DOHH2 (cell line): ENCODE measurements at regions not wholly inside any gene's neighbourhood (a gene's known extent, or its start where the extent isn't known, plus 50 kb on each side); places are given as distances from the start of the nearest gene placed in this dataset.

Experiments
- H3F3A ChIP-seq: fragments of 200-600 bp; sonication (generic), shearing (Covaris generic); 2 replicates; pipeline ENCODE4 v1.6.0; 2016; ENCODE audit warnings: antibody characterized with exemption, mild to moderate bottlenecking; ENCODE audit not compliant: control insufficient read depth, insufficient read depth
- H3K27ac ChIP-seq: fragments of 200-600 bp; sonication (generic); 2 replicates; pipeline ENCODE4 v1.5.1; 2014; ENCODE audit warnings: low read depth, mild to moderate bottlenecking, low read length, moderate library complexity
- H3K27me3 ChIP-seq: fragments of 200-600 bp; sonication (generic); 2 replicates; pipeline ENCODE4 v1.6.1; 2014; ENCODE audit warnings: mild to moderate bottlenecking, low read length, mixed read lengths; ENCODE audit not compliant: control insufficient read depth
- H3K36me3 ChIP-seq: fragments of 200-600 bp; sonication (generic); 2 replicates; pipeline ENCODE4 v1.6.1; 2014; ENCODE audit warnings: mild to moderate bottlenecking, low read length, moderate library complexity, mixed read lengths; ENCODE audit not compliant: control insufficient read depth
- H3K4me1 ChIP-seq: fragments of 200-600 bp; sonication (generic); 2 replicates; pipeline ENCODE4 v1.6.1; 2014; ENCODE audit warnings: mild to moderate bottlenecking, low read length, mixed read lengths; ENCODE audit not compliant: control insufficient read depth
- H3K4me2 ChIP-seq: fragments of 200-600 bp; sonication (generic); 2 replicates; pipeline ENCODE4 v1.6.0; 2014; ENCODE audit warnings: mild to moderate bottlenecking, low read length, moderate library complexity
- H3K4me3 ChIP-seq: fragments of 200-600 bp; sonication (generic); 2 replicates; pipeline ENCODE4 v1.5.1; 2014; ENCODE audit warnings: mild to moderate bottlenecking, low read length, mixed read lengths
- H3K79me2 ChIP-seq: fragments of 200-600 bp; sonication (generic); 2 replicates; pipeline ENCODE4 v1.6.1; 2014; ENCODE audit warnings: mild to moderate bottlenecking, low read length, mixed read lengths; ENCODE audit not compliant: control insufficient read depth
- H3K9me2 ChIP-seq: fragments of 200-600 bp; sonication (generic); replicated peaks from 2 replicates; pipeline ENCODE4 v1.6.1; 2014; ENCODE audit warnings: mild to moderate bottlenecking, low read length, mixed read lengths; ENCODE audit not compliant: control insufficient read depth
- H3K9me3 ChIP-seq: fragments of 200-600 bp; sonication (generic); 2 replicates; pipeline ENCODE4 v1.6.1; 2014; ENCODE audit warnings: antibody characterized with exemption, low read length, mixed read lengths; ENCODE audit not compliant: control insufficient read depth, insufficient read depth
- H4K20me1 ChIP-seq: fragments of 200-600 bp; sonication (generic); 2 replicates; pipeline ENCODE4 v1.6.0; 2014; ENCODE audit warnings: low read depth, mild to moderate bottlenecking, antibody characterized with exemption, low read length, moderate library complexity; ENCODE audit not compliant: control insufficient read depth, insufficient read depth
- CTCF ChIP-seq: fragments of 200-600 bp; sonication (generic); IDR thresholded peaks from one replicate; pipeline ENCODE4 v1.5.1; 2014; ENCODE audit warnings: antibody characterized with exemption, mild to moderate bottlenecking, low read depth, low read length; ENCODE audit not compliant: poor library complexity, severe bottlenecking
- EZH2phosphoT487 ChIP-seq: fragments of 200-600 bp; sonication (generic); IDR thresholded peaks from 2 replicates; pipeline ENCODE4 v1.6.1; 2017; ENCODE audit warnings: borderline replicate concordance, mild to moderate bottlenecking, antibody characterized with exemption, low read length, moderate library complexity, mixed read lengths

GRCh38 chr3:24999357-24999756 lies 428.7 kb upstream of the RARB start:
- no peaks in the 10 kb centered on the region for H3K9me3 ChIP-seq
- no peak overlapping the region for H3K27ac ChIP-seq
- H3K79me2 ChIP-seq, result no peaks in the 10 kb centered on the region
- no peak overlapping the region for H3K4me3 ChIP-seq
- no peak for TF ChIP-seq EZH2phosphoT487
- TF ChIP-seq CTCF, result no peak
- no peaks in the 10 kb centered on the region for H3K27me3 ChIP-seq
- no peaks in the 10 kb centered on the region for H4K20me1 ChIP-seq
- no peaks in the 10 kb centered on the region for H3K9me2 ChIP-seq
- H3K4me1 ChIP-seq, result no peaks in the 10 kb centered on the region
- H3K36me3 ChIP-seq, result no peaks in the 10 kb centered on the region
- H3K4me2 ChIP-seq, result no peak overlapping the region
- H3F3A ChIP-seq, result no peaks in the 10 kb centered on the region

GRCh38 chr3:25000971-25001591 lies 427.0 kb upstream of the RARB start:
- H3K9me3 ChIP-seq, result no peaks in the 10 kb centered on the region
- no peaks in the 10 kb centered on the region for H3F3A ChIP-seq
- no peak overlapping the region for H3K27ac ChIP-seq
- H3K4me1 ChIP-seq, result no peaks in the 10 kb centered on the region
- no peaks in the 10 kb centered on the region for H3K79me2 ChIP-seq
- H3K4me2 ChIP-seq, result no peak overlapping the region
- no peak overlapping the region for H3K4me3 ChIP-seq
- H3K9me2 ChIP-seq, result no peaks in the 10 kb centered on the region
- H3K27me3 ChIP-seq, result no peaks in the 10 kb centered on the region
- no peaks in the 10 kb centered on the region for H4K20me1 ChIP-seq
- TF ChIP-seq EZH2phosphoT487, result no peak
- TF ChIP-seq CTCF, result no peak
- H3K36me3 ChIP-seq, result no peaks in the 10 kb centered on the region

- TF ChIP-seq EZH2phosphoT487 (no peak), CTCF (no peak)
- no peaks in the 10 kb centered on the region for H3K27me3 ChIP-seq
- no peaks in the 10 kb centered on the region for H3K36me3 ChIP-seq
- H3K4me2 ChIP-seq, result no peak overlapping the region
- no peaks in the 10 kb centered on the region for H3K4me1 ChIP-seq
- no peak overlapping the region for H3K27ac ChIP-seq
- no peak overlapping the region for H3K4me3 ChIP-seq
- H3F3A ChIP-seq, result no peaks in the 10 kb centered on the region
- H3K9me3 ChIP-seq, result no peaks in the 10 kb centered on the region
- H3K79me2 ChIP-seq, result no peaks in the 10 kb centered on the region
- no peaks in the 10 kb centered on the region for H3K9me2 ChIP-seq
- H4K20me1 ChIP-seq, result no peaks in the 10 kb centered on the region
Measured at GRCh38 chr3:25002052-25002451, 426.0 kb upstream of the RARB start.
